MG63 (cell line): ENCODE measurements at regions not wholly inside any gene's neighbourhood (a gene's known extent, or its start where the extent isn't known, plus 50 kb on each side); places are given as distances from the start of the nearest gene placed in this dataset.

Source experiments
- DNase-seq: peaks from one replicate; pipeline ENCODE4 v3.0.0-alpha.2; 2020
- H3K27me3 ChIP-seq: fragments of 250-450 bp; sonication (Bioruptor Pico); 2 replicates; pipeline ENCODE4 v1.5.1; 2020; ENCODE audit warnings: mild to moderate bottlenecking, moderate library complexity
- H3K36me3 ChIP-seq: fragments of 250-450 bp; sonication (Bioruptor Pico); 2 replicates; pipeline ENCODE4 v1.5.1; 2020; ENCODE audit warnings: mild to moderate bottlenecking, moderate library complexity
- H3K4me3 ChIP-seq: fragments of 250-450 bp; sonication (Bioruptor Pico); 2 replicates; pipeline ENCODE4 v1.5.1; 2020; ENCODE audit warnings: mild to moderate bottlenecking, moderate library complexity
- H3K9me3 ChIP-seq: fragments of 250-450 bp; sonication (Bioruptor Pico); 2 replicates; pipeline ENCODE4 v1.5.1; 2020; ENCODE audit warnings: mild to moderate bottlenecking, moderate library complexity

GRCh38 chr3:181839039-181839915, 127.6 kb downstream of the SOX2 start:
- H3K4me3 ChIP-seq, result no peak overlapping the region
- H3K9me3 ChIP-seq, result no peaks in the 10 kb centered on the region
- no peaks in the 10 kb centered on the region for H3K27me3 ChIP-seq
- DNase-seq, result no peak
- no peaks in the 10 kb centered on the region for H3K36me3 ChIP-seq

DNA sequence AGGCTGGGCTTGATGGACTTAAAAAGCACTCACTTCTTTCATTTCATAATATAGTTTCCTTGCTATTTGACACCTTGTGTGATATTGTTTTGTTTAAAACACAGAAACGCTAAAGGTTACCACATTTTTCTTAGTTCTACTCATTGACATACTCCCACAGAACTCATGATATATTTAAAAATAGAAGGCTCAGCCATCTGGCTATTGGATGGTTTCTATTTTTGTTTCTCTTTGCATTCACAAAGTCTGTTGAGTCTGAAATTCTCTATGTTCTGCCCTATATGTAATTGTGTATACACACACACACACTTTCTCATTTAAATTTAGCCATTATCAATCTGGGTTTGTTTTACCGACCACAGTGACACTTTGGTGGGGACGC, 128.2 kb downstream of the SOX2 start:
- no peak for DNase-seq
- no peaks in the 10 kb centered on the region for H3K36me3 ChIP-seq
- no peaks in the 10 kb centered on the region for H3K9me3 ChIP-seq

GRCh38 chr3:181844211-181844610, 132.5 kb downstream of the SOX2 start:
- H3K36me3 ChIP-seq, result no peaks in the 10 kb centered on the region

More for the DNA sequence above, 128.2 kb downstream of the SOX2 start:
- Histone ChIP-seq H3K4me3 (no peak overlapping the region), H3K27me3 (no peaks in the 10 kb centered on the region)

DNA sequence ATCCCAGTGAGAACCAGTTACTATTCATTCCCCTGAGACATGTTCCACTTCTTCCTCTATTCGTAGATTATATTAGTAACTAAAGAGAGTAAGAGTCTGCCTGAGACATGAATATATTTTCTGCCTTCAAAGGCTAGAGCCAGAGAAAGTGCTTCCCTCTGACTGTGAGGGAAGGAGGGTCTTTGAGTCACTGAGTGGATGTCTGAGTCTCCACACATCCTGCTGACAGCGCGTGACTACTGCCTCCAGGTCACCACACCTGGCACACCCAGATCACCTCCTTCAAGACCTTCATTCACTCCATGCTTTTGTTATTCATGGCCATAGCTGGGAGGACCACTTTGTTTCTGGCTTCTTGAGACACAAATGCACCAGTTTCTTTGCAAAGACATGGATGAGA, 135.6 kb downstream of the SOX2 start:
- Histone ChIP-seq H3K9me3 (no peaks in the 10 kb centered on the region), H3K36me3 (no peaks in the 10 kb centered on the region), H3K27me3 (no peaks in the 10 kb centered on the region), H3K4me3 (no peak overlapping the region)
- no peak for DNase-seq

More at GRCh38 chr3:181844211-181844610, 132.5 kb downstream of the SOX2 start:
- no peaks in the 10 kb centered on the region for H3K9me3 ChIP-seq
- no peaks in the 10 kb centered on the region for H3K27me3 ChIP-seq
- DNase-seq, result no peak
- no peak overlapping the region for H3K4me3 ChIP-seq

DNA sequence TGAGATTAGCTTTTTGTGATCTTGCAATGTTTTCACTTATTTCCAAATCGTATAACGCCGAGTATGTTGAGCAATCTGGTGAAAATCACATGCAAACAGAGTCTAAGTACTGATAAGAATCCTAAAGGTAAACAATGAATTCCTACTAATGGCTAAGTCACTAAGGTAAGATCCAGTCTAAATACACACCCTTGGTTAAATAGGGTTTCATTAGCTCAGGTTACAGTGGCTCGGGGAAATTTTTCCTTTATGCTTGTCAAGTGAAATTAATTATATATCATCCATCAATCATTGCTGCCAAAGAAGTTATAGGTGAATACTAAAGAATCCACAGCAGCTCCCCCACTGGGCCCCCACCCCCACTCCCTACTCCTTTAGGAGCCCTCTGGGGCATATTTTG, 139.3 kb downstream of the SOX2 start:
- Histone ChIP-seq H3K36me3 (no peaks in the 10 kb centered on the region), H3K4me3 (no peak overlapping the region), H3K27me3 (no peaks in the 10 kb centered on the region), H3K9me3 (no peaks in the 10 kb centered on the region)
- no peak for DNase-seq

GRCh38 chr3:181855825-181856224, 144.1 kb downstream of the SOX2 start:
- no peaks in the 10 kb centered on the region for H3K36me3 ChIP-seq
- no peak for DNase-seq
- no peaks in the 10 kb centered on the region for H3K9me3 ChIP-seq
- H3K4me3 ChIP-seq, result no peak overlapping the region
- H3K27me3 ChIP-seq, result no peaks in the 10 kb centered on the region

DNA sequence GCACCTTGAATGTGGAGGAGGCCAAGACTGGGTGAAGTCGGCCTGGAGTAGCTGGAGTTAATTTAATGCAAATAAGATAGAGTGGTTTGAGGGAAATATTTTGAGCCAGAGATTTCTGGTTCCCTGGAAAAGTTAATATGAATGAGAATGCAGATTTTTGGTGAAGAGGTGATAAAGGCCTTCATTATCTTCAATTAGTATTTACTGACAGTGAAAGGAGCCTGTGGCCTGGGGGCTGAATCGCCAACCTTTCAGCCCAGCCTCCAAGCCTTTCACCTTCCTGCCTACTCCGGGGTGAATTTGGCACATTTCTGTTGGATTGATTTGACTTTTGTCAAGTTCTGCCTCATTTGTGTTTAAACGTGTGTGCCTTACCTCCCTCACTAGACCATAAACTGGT, 147.8 kb downstream of the SOX2 start:
- Histone ChIP-seq H3K36me3 (no peaks in the 10 kb centered on the region), H3K27me3 (no peaks in the 10 kb centered on the region), H3K4me3 (no peak overlapping the region), H3K9me3 (no peaks in the 10 kb centered on the region)
- no peak for DNase-seq

DNA sequence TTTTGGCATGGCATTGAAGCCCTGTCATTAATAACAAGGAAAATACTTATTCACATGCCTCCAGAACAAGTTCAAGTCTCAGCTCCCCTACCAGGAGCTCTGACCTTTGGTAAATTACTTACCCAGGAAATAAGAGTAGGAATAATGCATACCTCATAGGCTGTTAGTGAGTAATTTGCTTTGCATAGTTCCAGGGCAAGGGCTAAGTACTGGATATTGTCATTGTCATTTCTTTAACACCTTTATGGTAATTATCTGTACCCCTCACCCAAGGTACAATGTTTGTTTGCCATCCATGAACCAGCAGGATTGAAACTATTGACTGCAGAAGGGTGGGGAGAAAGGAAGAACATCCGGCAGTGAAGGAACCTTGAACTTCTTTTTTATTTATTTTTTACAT, 148.5 kb downstream of the SOX2 start:
- DNase-seq, result no peak
- H3K4me3 ChIP-seq, result no peak overlapping the region
- H3K36me3 ChIP-seq, result no peaks in the 10 kb centered on the region
- H3K27me3 ChIP-seq, result no peaks in the 10 kb centered on the region
- H3K9me3 ChIP-seq, result no peaks in the 10 kb centered on the region

- no peaks in the 10 kb centered on the region for H3K9me3 ChIP-seq
Observed at GRCh38 chr3:181862502-181862901, 150.8 kb downstream of the SOX2 start.

DNA sequence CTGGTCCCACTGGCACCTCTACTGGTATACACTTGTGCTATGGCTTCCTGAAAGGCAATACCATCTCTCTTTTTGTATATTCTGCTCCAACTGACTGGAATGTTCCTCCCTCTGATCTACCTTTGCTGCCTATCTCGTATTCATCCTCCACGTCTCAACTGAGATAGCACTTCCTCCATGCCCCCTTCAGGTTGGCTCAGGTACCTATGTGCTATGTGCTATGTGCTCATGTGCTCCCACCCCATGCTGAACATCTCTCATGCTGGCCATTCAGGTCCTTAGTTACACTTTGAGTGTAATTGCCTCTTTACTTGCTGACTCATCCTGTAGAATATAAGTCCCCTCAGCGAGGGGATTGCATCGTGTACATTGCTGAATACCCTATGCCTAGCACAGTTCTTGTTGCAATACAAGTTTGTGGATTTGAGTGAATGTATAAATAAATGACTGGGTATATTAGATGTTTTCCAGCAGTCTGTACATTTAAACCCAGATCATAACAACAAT, 156.9 kb downstream of the SOX2 start:
- no peaks in the 10 kb centered on the region for H3K9me3 ChIP-seq
- no peaks in the 10 kb centered on the region for H3K27me3 ChIP-seq
- DNase-seq, result no peak
- H3K36me3 ChIP-seq, result no peaks in the 10 kb centered on the region
- H3K4me3 ChIP-seq, result no peak overlapping the region

More at GRCh38 chr3:181862502-181862901, 150.8 kb downstream of the SOX2 start:
- Histone ChIP-seq H3K27me3 (no peaks in the 10 kb centered on the region), H3K4me3 (no peak overlapping the region), H3K36me3 (no peaks in the 10 kb centered on the region)
- no peak for DNase-seq

GRCh38 chr3:181872887-181873286, 161.2 kb downstream of the SOX2 start:
- DNase-seq, result peak; percentile 9
- H3K36me3 ChIP-seq, result no peaks in the 10 kb centered on the region
- no peaks in the 10 kb centered on the region for H3K27me3 ChIP-seq
- no peak overlapping the region for H3K4me3 ChIP-seq
- no peaks in the 10 kb centered on the region for H3K9me3 ChIP-seq

GRCh38 chr3:181879926-181880325, 168.2 kb downstream of the SOX2 start:
- Histone ChIP-seq H3K27me3 (no peaks in the 10 kb centered on the region), H3K9me3 (no peaks in the 10 kb centered on the region), H3K36me3 (no peaks in the 10 kb centered on the region), H3K4me3 (no peak overlapping the region)
- DNase-seq, result peak; percentile 5

- H3K4me3 ChIP-seq, result no peak overlapping the region
Observed at GRCh38 chr3:181880331-181880730, 168.6 kb downstream of the SOX2 start.

DNA sequence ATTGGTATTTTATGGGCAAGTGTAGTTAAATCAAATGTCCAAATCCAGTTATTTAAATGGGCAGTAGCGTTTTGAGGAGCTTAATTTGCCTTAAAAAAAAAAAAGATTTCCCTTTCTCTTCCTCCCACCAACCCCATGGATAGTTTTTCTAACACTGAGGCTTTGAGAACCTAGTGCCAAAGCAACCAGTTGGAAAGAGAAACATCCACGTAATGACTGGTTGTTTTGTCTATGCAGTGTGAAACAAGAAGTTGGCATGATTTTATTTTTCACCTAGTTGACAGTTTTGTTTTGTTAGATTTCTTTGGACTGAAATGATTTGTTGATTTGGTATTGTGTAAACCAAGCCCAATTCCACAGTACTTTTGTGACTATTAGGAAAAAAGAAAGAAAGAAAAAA, 170.0 kb downstream of the SOX2 start:
- Histone ChIP-seq H3K27me3 (no peaks in the 10 kb centered on the region), H3K4me3 (no peak overlapping the region), H3K36me3 (no peaks in the 10 kb centered on the region), H3K9me3 (no peaks in the 10 kb centered on the region)
- no peak for DNase-seq

More at GRCh38 chr3:181880331-181880730, 168.6 kb downstream of the SOX2 start:
- no peak for DNase-seq
- H3K27me3 ChIP-seq, result no peaks in the 10 kb centered on the region
- H3K9me3 ChIP-seq, result no peaks in the 10 kb centered on the region
- H3K36me3 ChIP-seq, result no peaks in the 10 kb centered on the region

GRCh38 chr3:181885868-181886630, 174.3 kb downstream of the SOX2 start:
- DNase-seq, result no peak
- H3K9me3 ChIP-seq, result no peaks in the 10 kb centered on the region

DNA sequence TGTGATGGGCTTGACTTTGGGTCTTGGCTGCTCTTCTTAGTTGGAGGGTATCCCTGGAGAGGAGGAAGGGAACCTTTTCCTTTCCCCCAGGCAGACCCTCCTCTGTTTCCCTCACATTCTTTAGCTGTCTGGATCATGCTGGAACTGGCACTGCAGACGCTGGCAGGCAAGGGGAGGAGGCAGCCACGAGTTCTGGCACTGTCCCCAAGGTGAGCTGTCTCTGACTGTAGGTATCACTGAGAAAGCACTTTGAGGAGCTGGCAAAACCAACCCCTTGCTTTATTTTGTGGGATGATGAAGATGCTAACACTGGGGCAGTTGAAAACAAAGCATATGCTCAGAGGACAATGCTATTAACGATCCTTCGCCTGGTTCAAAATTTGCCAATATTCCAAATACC, 175.0 kb downstream of the SOX2 start:
- no peaks in the 10 kb centered on the region for H3K9me3 ChIP-seq
- no peak overlapping the region for H3K4me3 ChIP-seq
- no peaks in the 10 kb centered on the region for H3K36me3 ChIP-seq
- H3K27me3 ChIP-seq, result no peaks in the 10 kb centered on the region
- no peak for DNase-seq

More at GRCh38 chr3:181885868-181886630, 174.3 kb downstream of the SOX2 start:
- H3K27me3 ChIP-seq, result no peaks in the 10 kb centered on the region
- no peak overlapping the region for H3K4me3 ChIP-seq
- no peaks in the 10 kb centered on the region for H3K36me3 ChIP-seq

DNA sequence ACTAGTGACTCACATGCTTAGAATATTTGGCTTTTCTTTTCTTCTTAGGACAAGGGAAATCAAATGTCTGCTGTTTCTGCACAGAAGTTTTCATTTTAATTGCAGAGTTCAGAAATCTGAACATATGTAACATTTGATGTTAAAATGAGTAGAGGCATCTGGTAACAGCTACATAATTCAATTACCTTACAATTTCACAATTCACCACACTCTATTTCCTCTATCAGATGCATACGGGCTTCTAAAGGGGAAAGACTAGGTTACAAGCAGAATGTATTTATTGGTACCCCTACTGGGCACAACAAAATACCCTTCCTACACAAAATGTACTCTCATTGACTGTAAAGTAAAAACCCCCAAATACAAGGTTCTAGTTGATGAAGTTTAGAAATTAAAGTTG, 176.0 kb downstream of the SOX2 start:
- no peaks in the 10 kb centered on the region for H3K36me3 ChIP-seq
- H3K9me3 ChIP-seq, result no peaks in the 10 kb centered on the region
- DNase-seq, result no peak
- H3K4me3 ChIP-seq, result no peak overlapping the region
- H3K27me3 ChIP-seq, result no peaks in the 10 kb centered on the region
